GM20000 (cell line): ENCODE measurements at regions not wholly inside any gene's neighbourhood (a gene's known extent, or its start where the extent isn't known, plus 50 kb on each side); places are given as distances from the start of the nearest gene placed in this dataset.

Experiments used
- DNase-seq: peaks from one replicate; pipeline ENCODE4 v3.0.0; 2012; ENCODE audit warnings: low spot score
- CTCF ChIP-seq: IDR thresholded peaks from 2 replicates; pipeline ENCODE4 v1.5.1; 2012; ENCODE audit warnings: mild to moderate bottlenecking, control low read depth; ENCODE audit errors: extremely low read depth, missing control alignments

GRCh38 chr9:74357577-74357976, 139.6 kb upstream of the RORB start:
- no peak for TF ChIP-seq CTCF
- no peak for DNase-seq

GRCh38 chr9:74358959-74359358, 138.2 kb upstream of the RORB start:
- TF ChIP-seq CTCF = no peak
- no peak for DNase-seq

- no peak for TF ChIP-seq CTCF
- no peak for DNase-seq
Observed at GRCh38 chr9:74361508-74361907, 135.6 kb upstream of the RORB start.

- no peak for DNase-seq
- no peak for TF ChIP-seq CTCF
Observed at GRCh38 chr9:74362423-74362822, 134.7 kb upstream of the RORB start.

- no peak for TF ChIP-seq CTCF
- DNase-seq = no peak
Observed at GRCh38 chr9:74366111-74366510, 131.0 kb upstream of the RORB start.

GRCh38 chr9:74369844-74370243, 127.3 kb upstream of the RORB start:
- no peak for DNase-seq
- no peak for TF ChIP-seq CTCF

GRCh38 chr9:74373348-74373747, 123.8 kb upstream of the RORB start:
- TF ChIP-seq CTCF = no peak
- DNase-seq = no peak

- peak; percentile 9 for DNase-seq
- TF ChIP-seq CTCF = peak; percentile 15
Observed at GRCh38 chr9:74379718-74380117, 117.4 kb upstream of the RORB start.
